Suprapubic skin (tissue), 3 donors: ENCODE measurements at regions not wholly inside any gene's neighbourhood (a gene's known extent, or its start where the extent isn't known, plus 50 kb on each side); places are given as distances from the start of the nearest gene placed in this dataset.

Experiments used
- CTCF ChIP-seq, 2 donors: fragments of 200-600 bp in 1 of 2; fragments of 450-650 bp in 1 of 2; sonication (generic) in 1 of 2; IDR thresholded peaks; one replicate each; pipeline ENCODE4 v1.5.1; 2016 to 2019; ENCODE audit warnings: antibody characterized with exemption in 2 of 2, mild to moderate bottlenecking in 1 of 2, moderate library complexity in 1 of 2
- EP300 ChIP-seq: sonication (generic); formaldehyde crosslinking; IDR thresholded peaks from one replicate; pipeline ENCODE4 v1.6.1; 2017; ENCODE audit warnings: antibody characterized with exemption
- POLR2A ChIP-seq, 2 donors: fragments of 450-650 bp; IDR thresholded peaks; one replicate each; pipeline ENCODE4 v1.6.1; 2017; ENCODE audit warnings: antibody characterized with exemption in 2 of 2, mild to moderate bottlenecking in 2 of 2, moderate library complexity in 2 of 2

DNA sequence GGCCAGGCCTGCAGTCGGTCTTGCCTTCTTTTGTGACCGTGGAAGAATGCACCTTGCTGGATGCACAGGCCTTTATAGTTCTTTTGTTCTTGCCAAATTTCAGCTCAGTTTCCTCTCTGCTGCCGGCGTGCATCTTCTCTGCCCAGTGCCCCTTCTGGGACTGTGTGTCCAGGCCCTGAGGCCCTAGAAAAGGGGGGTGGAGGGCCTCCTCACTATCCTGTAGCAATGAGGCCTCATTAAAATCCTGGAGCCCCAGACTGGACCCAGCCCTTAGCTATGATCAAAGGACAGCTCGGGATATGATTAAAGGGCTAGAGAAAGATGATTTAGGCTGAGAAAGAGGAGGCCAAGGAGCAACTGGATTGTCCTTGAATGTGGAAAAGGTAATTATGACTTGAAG, 229.8 kb downstream of the SEC14L1 start:
- TF ChIP-seq CTCF (IDR thresholded peaks at IDR 0.05) (no peak), EP300 (no peak), POLR2A (IDR thresholded peaks at IDR 0.05) (no peak)
